Activated naive CD8-positive, alpha-beta T cell treated with anti-CD3 and anti-CD28 coated beads, Interleukin-2, amount 10 ng/mL, durations not matched to agents 7 days and 5 days (primary cell): ENCODE measurements at regions not wholly inside any gene's neighbourhood (a gene's known extent, or its start where the extent isn't known, plus 50 kb on each side); places are given as distances from the start of the nearest gene placed in this dataset.
"Not testable (repeated sequence)": the region's sequence is repeated elsewhere in the genome, so short reads cannot be mapped to it uniquely, and the experiment has no call there.

ENCODE experiments used
- ATAC-seq: fragments of 150-1000 bp; cut with Tn5 transposase; one replicate; pipeline ENCODE4 v1.10.0; 2021; ENCODE audit warnings: low read depth, moderate library complexity
- POLR2A ChIA-PET: fragments of 350-600 bp; sonication (Branson Sonifier 250); formaldehyde crosslinking; loops from one replicate; lab custom pipeline; 2021; ENCODE audit warnings: antibody characterized with exemption; lab: Charles Lee
- DNase-seq: peaks from one replicate; pipeline ENCODE4 v3.0.0; 2021
- H3K27ac Mint-ChIP-seq: one replicate; pipeline ENCODE4 v1.8.0; 2022; ENCODE audit warnings: mild to moderate bottlenecking, mixed read lengths
- H3K27me3 Mint-ChIP-seq: one replicate; pipeline ENCODE4 v1.8.0; 2022; ENCODE audit warnings: mild to moderate bottlenecking, moderate library complexity, mixed read lengths
- H3K36me3 Mint-ChIP-seq: one replicate; pipeline ENCODE4 v1.8.0; 2021; ENCODE audit warnings: mild to moderate bottlenecking, mixed read lengths
- H3K4me1 Mint-ChIP-seq: one replicate; pipeline ENCODE4 v1.8.0; 2021; ENCODE audit warnings: mixed read lengths
- H3K4me3 Mint-ChIP-seq: one replicate; pipeline ENCODE4 v1.8.0; 2022; ENCODE audit warnings: mild to moderate bottlenecking, moderate library complexity, mixed read lengths
- H3K9me3 Mint-ChIP-seq: one replicate; pipeline ENCODE4 v1.8.0; 2021; ENCODE audit warnings: mixed read lengths

GRCh38 chr12:74227846-74228545, 309.6 kb upstream of the ATXN7L3B start:
- no peaks in the 10 kb centered on the region for H3K36me3 Mint-ChIP-seq
- H3K27me3 Mint-ChIP-seq: no peaks in the 10 kb centered on the region
- H3K27ac Mint-ChIP-seq: no peak overlapping the region
- no peaks in the 10 kb centered on the region for H3K9me3 Mint-ChIP-seq
- POLR2A ChIA-PET: no interaction called here
- no peak overlapping the region for H3K4me3 Mint-ChIP-seq
- ATAC-seq: no peak
- DNase-seq: no peak
- H3K4me1 Mint-ChIP-seq: no peaks in the 10 kb centered on the region

DNA sequence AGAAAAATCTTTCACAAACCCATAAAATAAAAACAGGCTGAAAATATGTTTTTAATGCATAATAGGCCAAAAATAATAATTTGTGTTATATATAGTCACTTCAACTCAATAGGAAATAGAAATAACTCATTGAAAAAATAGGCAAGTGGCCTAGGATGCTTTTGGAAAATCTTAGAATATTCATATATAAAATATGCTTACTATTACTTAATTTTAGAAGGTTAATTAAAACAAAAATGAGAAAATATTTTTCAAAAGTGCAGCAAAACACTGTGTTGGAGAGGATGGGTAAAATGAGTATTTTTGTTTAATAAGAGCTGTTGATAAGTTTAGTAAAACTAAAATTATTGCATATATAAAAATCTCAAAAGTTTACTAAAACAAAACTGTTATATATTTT, 308.0 kb upstream of the ATXN7L3B start:
- H3K36me3 Mint-ChIP-seq: no peaks in the 10 kb centered on the region
- POLR2A ChIA-PET: no interaction called here
- DNase-seq: no peak
- H3K4me1 Mint-ChIP-seq: no peaks in the 10 kb centered on the region
- no peak for ATAC-seq
- H3K27me3 Mint-ChIP-seq: no peaks in the 10 kb centered on the region
- no peak overlapping the region for H3K4me3 Mint-ChIP-seq
- no peak overlapping the region for H3K27ac Mint-ChIP-seq
- no peaks in the 10 kb centered on the region for H3K9me3 Mint-ChIP-seq

DNA sequence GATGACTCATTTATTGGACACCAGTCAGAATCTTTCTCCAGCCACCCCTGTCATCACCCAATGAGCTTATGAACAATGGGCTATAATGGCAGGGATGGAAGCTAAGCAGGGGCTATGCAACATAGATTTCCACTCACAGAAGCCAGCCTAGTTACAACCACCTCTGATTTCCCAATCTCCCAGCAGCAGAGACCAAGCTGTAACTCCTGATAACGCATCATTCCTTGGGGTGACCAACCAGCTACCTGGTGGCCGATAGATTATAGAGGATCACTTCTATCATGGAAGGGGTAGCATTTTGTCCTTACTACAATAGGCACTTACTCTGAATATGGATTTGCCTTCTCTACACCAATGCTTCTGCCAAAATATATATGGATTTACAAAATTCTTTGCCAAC, 302.3 kb upstream of the ATXN7L3B start:
- Mint-ChIP-seq H3K36me3 (no peaks in the 10 kb centered on the region), H3K27me3 (no peaks in the 10 kb centered on the region), H3K27ac (no peak overlapping the region), H3K4me3 (no peak overlapping the region), H3K9me3 (peaks cover 2% of the 10 kb centered on the region), H3K4me1 (no peaks in the 10 kb centered on the region)
- ATAC-seq (no peak), DNase-seq (no peak)
- POLR2A ChIA-PET: no interaction called here

- DNase-seq: no peak
- Mint-ChIP-seq H3K27me3 (no peaks in the 10 kb centered on the region), H3K4me3 (no peak overlapping the region), H3K9me3 (peaks cover 2% of the 10 kb centered on the region), H3K36me3 (no peaks in the 10 kb centered on the region), H3K27ac (no peak overlapping the region), H3K4me1 (no peaks in the 10 kb centered on the region)
- ATAC-seq: no peak
- POLR2A ChIA-PET: no interaction called here
Observed at GRCh38 chr12:74241341-74241740, 296.3 kb upstream of the ATXN7L3B start.

GRCh38 chr12:74242088-74242487, 295.5 kb upstream of the ATXN7L3B start:
- no peaks in the 10 kb centered on the region for H3K36me3 Mint-ChIP-seq
- H3K27ac Mint-ChIP-seq: no peak overlapping the region
- no peaks in the 10 kb centered on the region for H3K27me3 Mint-ChIP-seq
- POLR2A ChIA-PET: no interaction called here
- DNase-seq (no peak), ATAC-seq (no peak)
- H3K9me3 Mint-ChIP-seq: peaks cover 2% of the 10 kb centered on the region
- no peaks in the 10 kb centered on the region for H3K4me1 Mint-ChIP-seq
- no peak overlapping the region for H3K4me3 Mint-ChIP-seq

GRCh38 chr12:74245458-74245857, 292.2 kb upstream of the ATXN7L3B start:
- Mint-ChIP-seq H3K27ac (no peak overlapping the region), H3K9me3 (no peaks in the 10 kb centered on the region), H3K36me3 (no peaks in the 10 kb centered on the region), H3K27me3 (no peaks in the 10 kb centered on the region), H3K4me3 (no peak overlapping the region), H3K4me1 (no peaks in the 10 kb centered on the region)
- DNase-seq: no peak
- POLR2A ChIA-PET: no interaction called here
- ATAC-seq: no peak

- Mint-ChIP-seq H3K4me1 (no peaks in the 10 kb centered on the region), H3K27ac (no peak overlapping the region), H3K4me3 (no peak overlapping the region), H3K36me3 (no peaks in the 10 kb centered on the region), H3K27me3 (no peaks in the 10 kb centered on the region), H3K9me3 (no peaks in the 10 kb centered on the region)
- DNase-seq (no peak), ATAC-seq (no peak)
- POLR2A ChIA-PET: no interaction called here
Observed at GRCh38 chr12:74250891-74251290, 286.7 kb upstream of the ATXN7L3B start.

GRCh38 chr12:74253826-74254225, 283.8 kb upstream of the ATXN7L3B start:
- H3K27me3 Mint-ChIP-seq, H3K36me3 Mint-ChIP-seq, H3K4me3 Mint-ChIP-seq, POLR2A ChIA-PET, ATAC-seq, DNase-seq, H3K4me1 Mint-ChIP-seq, H3K27ac Mint-ChIP-seq, H3K9me3 Mint-ChIP-seq: not testable (repeated sequence)

DNA sequence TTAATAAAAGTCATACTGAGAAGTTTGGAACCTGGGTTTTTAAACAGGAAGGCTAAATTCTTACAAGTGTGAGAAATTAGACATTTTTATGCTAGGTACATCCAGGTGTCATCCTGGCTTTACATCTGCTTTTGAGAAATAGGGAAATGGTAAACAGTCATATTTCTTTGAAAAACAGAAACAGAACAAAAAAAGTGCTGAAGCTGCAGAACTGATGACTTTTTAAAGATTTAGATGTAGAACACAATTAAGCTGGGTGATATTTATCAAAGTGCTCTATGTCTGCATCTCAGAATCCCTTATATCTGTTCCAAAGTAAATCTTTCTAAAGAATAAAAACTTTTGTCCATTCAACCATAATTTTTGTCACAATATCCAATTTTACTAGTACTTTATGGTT, 282.9 kb upstream of the ATXN7L3B start:
- no peak for ATAC-seq
- POLR2A ChIA-PET: no interaction called here
- Mint-ChIP-seq H3K27ac (no peak overlapping the region), H3K9me3 (no peaks in the 10 kb centered on the region), H3K4me1 (no peaks in the 10 kb centered on the region), H3K27me3 (no peaks in the 10 kb centered on the region), H3K36me3 (no peaks in the 10 kb centered on the region), H3K4me3 (no peak overlapping the region)
- no peak for DNase-seq

- H3K4me1 Mint-ChIP-seq: no peaks in the 10 kb centered on the region
- ATAC-seq: no peak
- no peaks in the 10 kb centered on the region for H3K36me3 Mint-ChIP-seq
- no peaks in the 10 kb centered on the region for H3K27me3 Mint-ChIP-seq
- H3K4me3 Mint-ChIP-seq: no peak overlapping the region
- H3K27ac Mint-ChIP-seq: no peak overlapping the region
- POLR2A ChIA-PET: no interaction called here
- H3K9me3 Mint-ChIP-seq: no peaks in the 10 kb centered on the region
- DNase-seq: no peak
Observed at GRCh38 chr12:74259199-74259598, 278.4 kb upstream of the ATXN7L3B start.

- no peaks in the 10 kb centered on the region for H3K4me1 Mint-ChIP-seq
- POLR2A ChIA-PET: no interaction called here
- DNase-seq (no peak), ATAC-seq (no peak)
- no peaks in the 10 kb centered on the region for H3K27me3 Mint-ChIP-seq
- H3K4me3 Mint-ChIP-seq: no peak overlapping the region
- H3K27ac Mint-ChIP-seq: no peak overlapping the region
- no peaks in the 10 kb centered on the region for H3K36me3 Mint-ChIP-seq
- peaks cover 2% of the 10 kb centered on the region for H3K9me3 Mint-ChIP-seq
Observed at GRCh38 chr12:74264692-74265091, 272.9 kb upstream of the ATXN7L3B start.

DNA sequence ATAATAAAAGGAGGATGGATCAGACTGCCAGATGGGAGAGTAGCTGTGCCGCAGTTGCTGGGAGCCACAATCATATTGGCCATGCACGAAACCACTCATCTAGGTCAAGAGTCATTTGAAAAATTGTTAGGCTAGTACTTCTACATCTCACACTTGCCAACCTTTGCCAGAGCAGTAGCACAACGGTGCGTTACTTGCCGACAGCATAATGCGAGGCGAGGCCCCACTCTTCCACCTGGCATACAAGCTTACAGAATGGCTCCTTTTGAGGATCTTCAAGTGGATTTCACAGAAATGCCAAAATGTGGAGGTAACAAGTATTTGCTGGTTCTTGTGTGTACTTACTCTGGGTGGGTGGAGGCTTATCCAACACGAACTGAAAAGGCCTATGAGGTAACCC, 268.3 kb upstream of the ATXN7L3B start:
- DNase-seq, H3K4me3 Mint-ChIP-seq, H3K36me3 Mint-ChIP-seq, H3K27me3 Mint-ChIP-seq, POLR2A ChIA-PET, H3K9me3 Mint-ChIP-seq, ATAC-seq, H3K27ac Mint-ChIP-seq, H3K4me1 Mint-ChIP-seq: not testable (repeated sequence)

- POLR2A ChIA-PET: no interaction called here
- Mint-ChIP-seq H3K27me3 (no peaks in the 10 kb centered on the region), H3K36me3 (no peaks in the 10 kb centered on the region), H3K4me1 (no peaks in the 10 kb centered on the region), H3K4me3 (no peak overlapping the region), H3K9me3 (peaks cover 6% of the 10 kb centered on the region), H3K27ac (no peak overlapping the region)
- DNase-seq: no peak
- ATAC-seq: no peak
Observed at GRCh38 chr12:74280156-74280655, 257.4 kb upstream of the ATXN7L3B start.

DNA sequence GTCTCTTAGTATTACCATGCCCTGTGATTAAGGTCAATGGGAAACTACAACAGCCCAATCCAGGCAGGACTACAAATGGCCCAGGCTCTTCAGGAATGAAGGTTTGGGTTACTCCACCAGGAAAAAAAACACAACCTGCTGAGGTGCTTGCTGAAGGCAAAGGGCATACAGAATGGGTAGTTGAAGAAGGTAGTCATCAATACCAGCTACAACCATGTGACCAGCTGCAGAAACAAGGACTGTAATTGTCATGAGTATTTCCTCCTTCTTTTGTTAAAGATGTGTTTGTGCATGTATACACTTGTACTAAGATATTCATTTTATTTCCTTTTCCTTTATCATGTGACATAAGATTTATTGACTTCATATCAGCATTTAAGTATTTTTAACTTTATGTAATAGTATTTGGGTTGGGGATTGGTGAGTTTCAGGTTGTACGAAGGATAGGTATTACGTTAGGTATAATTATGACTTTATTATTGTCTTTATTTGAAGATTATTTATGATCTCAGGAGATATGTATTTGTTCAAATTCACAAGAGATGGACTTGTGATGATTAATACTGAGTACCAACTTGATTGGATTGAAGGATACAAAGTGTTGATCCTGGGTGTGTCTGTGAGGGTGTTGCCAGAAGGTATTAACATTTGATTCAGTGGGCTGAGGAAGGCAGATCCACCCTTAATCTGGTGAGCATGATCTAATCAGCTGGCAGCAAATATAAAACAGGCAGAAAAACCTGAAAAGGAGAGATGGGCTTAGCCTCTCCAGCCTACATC, 256.0 kb upstream of the ATXN7L3B start:
- H3K36me3 Mint-ChIP-seq, H3K27ac Mint-ChIP-seq, H3K4me1 Mint-ChIP-seq, H3K4me3 Mint-ChIP-seq, H3K27me3 Mint-ChIP-seq, H3K9me3 Mint-ChIP-seq, POLR2A ChIA-PET, DNase-seq, ATAC-seq: not testable (repeated sequence)
